ENCODE measurements at regions not wholly inside any gene's neighbourhood (a gene's known extent, or its start where the extent isn't known, plus 50 kb on each side); places are given as distances from the start of the nearest gene placed in this dataset.
"Not testable (repeated sequence)": the region's sequence is repeated elsewhere in the genome, so short reads cannot be mapped to it uniquely, and the experiment has no call there.

GRCh38 chr20:4435671-4436455 lies 186.8 kb upstream of the ADRA1D start:
- Mint-ChIP-seq H3K9me3 (ENCODE audit: unreplicated experiment) (no peaks in the 10 kb centered on the region), H3K27ac (ENCODE audit: low read depth, unreplicated experiment) (no peak overlapping the region), H3K4me1 (ENCODE audit: insufficient read depth, unreplicated experiment) (no peaks in the 10 kb centered on the region), H3K36me3 (ENCODE audit: insufficient read depth, unreplicated experiment) (no peaks in the 10 kb centered on the region), H3K27me3 (ENCODE audit: insufficient read depth, unreplicated experiment) (no peaks in the 10 kb centered on the region), H3K4me3 (ENCODE audit: unreplicated experiment) (no peak overlapping the region)
- no peak for DNase-seq (ENCODE audit: unreplicated experiment)
- intact Hi-C loops (cut with micrococcal nuclease), result no loop called here
- ChIA-PET POLR2A (no interaction called here), CTCF (interaction anchor here (0.6 to 1.6 kb wide), 4 partner anchors 8 to 271 kb away, joined by 3 to 4 read pairs (median 3); no protein-coding TSS in a partner anchor)
- TF ChIP-seq CTCF (IDR thresholded peaks at IDR 0.05; ENCODE audit: unreplicated experiment), result no peak
- BruUV-seq (replicated peaks), result no TSS peak

GRCh38 chr20:4435225-4435624 lies 186.1 kb upstream of the ADRA1D start:
- Mint-ChIP-seq H3K9me3 (ENCODE audit: unreplicated experiment) (no peaks in the 10 kb centered on the region), H3K4me1 (ENCODE audit: insufficient read depth, unreplicated experiment) (no peaks in the 10 kb centered on the region), H3K4me3 (ENCODE audit: unreplicated experiment) (no peak overlapping the region), H3K36me3 (ENCODE audit: insufficient read depth, unreplicated experiment) (no peaks in the 10 kb centered on the region), H3K27me3 (ENCODE audit: insufficient read depth, unreplicated experiment) (no peaks in the 10 kb centered on the region), H3K27ac (ENCODE audit: low read depth, unreplicated experiment) (no peak overlapping the region)
- CTCF ChIA-PET, result interaction anchor here (0.6 kb wide), 1 partner anchor 40 kb away, joined by 3 read pairs; no protein-coding TSS in a partner anchor
- POLR2A ChIA-PET, result no interaction called here
- intact Hi-C loops (cut with micrococcal nuclease), result no loop called here
- DNase-seq (ENCODE audit: unreplicated experiment), result no peak
- BruUV-seq (replicated peaks), result no TSS peak
- no peak for TF ChIP-seq CTCF (IDR thresholded peaks at IDR 0.05; ENCODE audit: unreplicated experiment)

GRCh38 chr20:4434681-4435080 lies 185.6 kb upstream of the ADRA1D start:
- intact Hi-C loops (cut with micrococcal nuclease), result no loop called here
- H3K9me3 Mint-ChIP-seq (ENCODE audit: unreplicated experiment), result no peaks in the 10 kb centered on the region
- DNase-seq (ENCODE audit: unreplicated experiment), result no peak
- ChIA-PET CTCF (no interaction called here), POLR2A (interaction anchor here (0.6 kb wide), 1 partner anchor 91 kb away, joined by 3 read pairs; no protein-coding TSS in a partner anchor)
- H3K4me1 Mint-ChIP-seq (ENCODE audit: insufficient read depth, unreplicated experiment), result no peaks in the 10 kb centered on the region
- H3K27me3 Mint-ChIP-seq (ENCODE audit: insufficient read depth, unreplicated experiment), result no peaks in the 10 kb centered on the region
- no peak overlapping the region for H3K27ac Mint-ChIP-seq (ENCODE audit: low read depth, unreplicated experiment)
- BruUV-seq (replicated peaks), result no TSS peak
- H3K4me3 Mint-ChIP-seq (ENCODE audit: unreplicated experiment), result no peak overlapping the region
- H3K36me3 Mint-ChIP-seq (ENCODE audit: insufficient read depth, unreplicated experiment), result no peaks in the 10 kb centered on the region
- no peak for TF ChIP-seq CTCF (IDR thresholded peaks at IDR 0.05; ENCODE audit: unreplicated experiment)

- no peaks in the 10 kb centered on the region for H3K9me3 Mint-ChIP-seq (ENCODE audit: unreplicated experiment)
- no peak for TF ChIP-seq CTCF (IDR thresholded peaks at IDR 0.05; ENCODE audit: unreplicated experiment)
- BruUV-seq (replicated peaks), result no TSS peak
- no peak for DNase-seq (ENCODE audit: unreplicated experiment)
- CTCF ChIA-PET, result interaction anchor here (0.7 kb wide), 2 partner anchors 17 to 868 kb away, joined by 3 read pairs; no protein-coding TSS in a partner anchor
- no peak overlapping the region for H3K4me3 Mint-ChIP-seq (ENCODE audit: unreplicated experiment)
- no peaks in the 10 kb centered on the region for H3K27me3 Mint-ChIP-seq (ENCODE audit: insufficient read depth, unreplicated experiment)
- no peak overlapping the region for H3K27ac Mint-ChIP-seq (ENCODE audit: low read depth, unreplicated experiment)
- H3K4me1 Mint-ChIP-seq (ENCODE audit: insufficient read depth, unreplicated experiment), result no peaks in the 10 kb centered on the region
- POLR2A ChIA-PET, result no interaction called here
- H3K36me3 Mint-ChIP-seq (ENCODE audit: insufficient read depth, unreplicated experiment), result no peaks in the 10 kb centered on the region
- intact Hi-C loops (cut with micrococcal nuclease), result no loop called here
Observed at GRCh38 chr20:4431446-4431845, 182.4 kb upstream of the ADRA1D start.

GRCh38 chr20:4430826-4431225 lies 181.7 kb upstream of the ADRA1D start:
- H3K27me3 Mint-ChIP-seq (ENCODE audit: insufficient read depth, unreplicated experiment); H3K9me3 Mint-ChIP-seq (ENCODE audit: unreplicated experiment); intact Hi-C loops (cut with micrococcal nuclease); DNase-seq (ENCODE audit: unreplicated experiment); CTCF ChIA-PET; H3K4me3 Mint-ChIP-seq (ENCODE audit: unreplicated experiment); BruUV-seq (replicated peaks); H3K27ac Mint-ChIP-seq (ENCODE audit: low read depth, unreplicated experiment); H3K36me3 Mint-ChIP-seq (ENCODE audit: insufficient read depth, unreplicated experiment); H3K4me1 Mint-ChIP-seq (ENCODE audit: insufficient read depth, unreplicated experiment): not testable (repeated sequence)
- POLR2A ChIA-PET, result interaction anchor here (0.6 kb wide), 1 partner anchor 24 kb away, joined by 3 read pairs; no protein-coding TSS in a partner anchor

All from MCF 10A (cell line).